Epidermal melanocyte (primary cell): ENCODE measurements at regions not wholly inside any gene's neighbourhood (a gene's known extent, or its start where the extent isn't known, plus 50 kb on each side); places are given as distances from the start of the nearest gene placed in this dataset.

Experiments used
- DNase-seq: peaks from one replicate; pipeline ENCODE4 v3.0.0; 2011; ENCODE audit warnings: low spot score; ENCODE audit not compliant: insufficient read length

DNA sequence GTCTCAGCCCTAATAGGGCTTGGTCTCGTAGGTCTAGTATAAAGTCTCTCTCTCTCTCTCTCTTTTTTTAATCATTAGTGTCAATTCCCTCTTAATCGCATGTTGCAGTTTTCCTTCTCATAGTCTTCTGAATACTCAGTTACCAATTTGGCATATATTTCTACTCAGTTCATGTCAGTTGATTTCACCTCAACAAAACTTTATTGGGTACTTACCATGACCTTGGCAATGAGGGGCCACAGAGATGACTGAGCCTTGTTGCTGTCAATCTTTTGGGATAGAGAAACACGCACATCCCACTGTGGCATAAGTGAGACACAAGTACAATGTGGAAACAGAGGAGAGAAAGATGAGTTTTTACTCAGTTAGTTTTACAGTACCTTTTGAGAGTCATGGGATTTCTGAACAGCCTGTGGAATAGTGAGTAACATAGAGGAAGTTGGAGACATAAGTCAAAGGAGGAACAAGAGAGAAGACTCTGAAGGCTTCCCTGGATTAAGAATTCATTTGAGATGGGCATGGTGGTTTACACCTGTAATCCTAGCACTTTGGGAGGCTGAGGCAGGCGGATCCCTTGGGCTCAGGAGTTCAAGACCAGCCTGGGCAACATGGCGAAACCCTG lies 150.2 kb upstream of the CBLB start:
- DNase-seq = no peak

DNA sequence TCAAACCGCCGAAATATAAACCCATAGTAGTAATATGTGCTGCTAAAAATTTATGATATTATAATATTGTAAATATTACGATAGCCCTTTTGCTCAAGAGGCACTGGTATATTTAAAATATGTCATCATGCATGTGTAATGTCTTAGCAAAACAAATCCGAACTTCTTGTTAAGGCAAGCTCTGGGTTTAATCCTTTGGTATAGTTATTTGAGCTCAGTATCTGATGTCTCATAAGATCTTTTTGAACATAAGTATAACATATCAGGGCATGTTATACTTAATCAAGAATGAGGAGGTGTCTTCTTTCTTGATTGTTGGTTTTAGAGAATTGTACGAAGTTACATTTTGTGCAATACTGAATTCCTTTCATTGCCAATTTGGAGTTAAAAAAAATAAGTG lies 154.1 kb upstream of the CBLB start:
- DNase-seq = no peak

DNA sequence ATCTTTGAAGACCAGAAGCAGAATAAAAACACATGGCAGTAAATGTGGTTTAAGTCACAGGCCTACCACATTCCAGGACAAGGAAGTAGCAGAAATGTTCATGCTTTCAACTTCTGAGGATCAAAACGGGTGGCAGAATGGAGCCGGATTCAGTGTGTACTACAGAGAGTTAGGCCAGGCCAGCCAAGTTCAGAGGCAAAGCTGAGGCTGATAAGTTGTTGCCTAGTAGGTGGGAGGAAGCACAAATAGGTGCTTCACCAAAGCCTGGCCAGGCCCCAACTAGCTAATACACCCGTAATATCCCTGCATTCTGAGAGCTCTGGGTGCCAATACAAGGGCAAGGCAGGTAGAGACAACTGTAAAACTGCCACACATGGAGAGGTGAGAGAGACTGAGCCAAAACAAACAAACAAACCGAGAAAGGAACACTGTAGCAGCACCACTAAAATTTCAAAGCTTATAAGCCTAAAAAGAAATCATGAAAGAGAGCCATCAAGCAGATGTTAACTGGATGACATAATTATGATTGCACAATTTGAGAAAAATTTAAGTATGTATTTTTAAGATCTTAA lies 156.4 kb upstream of the CBLB start:
- DNase-seq = no peak

GRCh38 chr3:106029954-106030626 lies 161.3 kb upstream of the CBLB start:
- DNase-seq = no peak

DNA sequence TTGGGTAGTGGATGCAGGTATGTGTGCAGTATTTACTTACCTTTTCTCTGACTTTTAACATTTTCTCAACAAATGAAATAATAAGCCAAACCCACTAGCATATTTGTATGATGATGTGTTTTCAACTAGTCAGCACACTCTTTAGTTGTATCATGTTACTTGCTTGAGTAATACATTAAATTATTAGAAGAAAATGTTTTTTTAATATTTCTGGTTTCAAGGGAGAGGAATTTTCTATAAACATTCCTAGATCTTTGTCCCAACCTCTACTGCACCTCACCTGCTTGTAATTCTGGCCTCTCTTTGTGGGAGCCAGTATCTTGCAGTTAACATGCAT lies 161.8 kb upstream of the CBLB start:
- DNase-seq = no peak

GRCh38 chr3:106032479-106032878 lies 163.7 kb upstream of the CBLB start:
- DNase-seq = no peak

DNA sequence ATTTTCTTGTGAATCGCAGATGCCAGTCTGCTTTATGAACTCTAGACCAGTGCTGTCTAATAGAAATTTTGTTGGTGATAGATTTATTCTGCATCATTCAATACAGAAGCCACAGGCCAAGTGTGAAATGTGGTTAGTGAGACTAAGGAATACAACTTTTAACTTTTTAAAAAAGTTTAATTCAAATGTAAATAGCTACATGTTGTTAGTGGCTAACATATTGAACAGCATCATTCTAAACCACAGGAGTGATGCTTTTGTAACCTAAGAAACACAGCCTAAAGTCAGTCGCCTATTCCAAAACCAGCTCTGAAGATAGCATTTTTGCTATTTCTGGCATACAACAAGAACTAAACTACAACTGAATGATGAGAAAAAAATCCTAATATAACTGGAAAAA lies 164.8 kb upstream of the CBLB start:
- DNase-seq = no peak

DNA sequence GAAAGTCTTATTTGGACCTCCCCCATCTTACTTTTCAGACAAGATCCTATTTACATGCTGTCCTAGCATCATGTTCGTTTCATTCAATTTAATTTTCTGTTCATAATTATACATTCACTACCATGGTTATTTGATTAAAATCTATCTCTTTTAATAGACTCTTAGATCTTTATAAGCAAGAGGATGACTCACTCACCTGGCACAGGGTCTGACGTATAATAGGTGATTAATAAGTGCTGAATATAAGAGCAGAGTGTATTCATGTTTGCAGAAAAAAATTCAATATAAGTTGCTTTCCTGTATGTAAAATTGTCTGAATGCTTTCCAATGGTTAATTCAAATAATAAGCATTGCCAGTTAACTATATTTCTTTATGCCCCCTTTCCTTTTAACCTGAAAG lies 165.5 kb upstream of the CBLB start:
- no peak for DNase-seq

DNA sequence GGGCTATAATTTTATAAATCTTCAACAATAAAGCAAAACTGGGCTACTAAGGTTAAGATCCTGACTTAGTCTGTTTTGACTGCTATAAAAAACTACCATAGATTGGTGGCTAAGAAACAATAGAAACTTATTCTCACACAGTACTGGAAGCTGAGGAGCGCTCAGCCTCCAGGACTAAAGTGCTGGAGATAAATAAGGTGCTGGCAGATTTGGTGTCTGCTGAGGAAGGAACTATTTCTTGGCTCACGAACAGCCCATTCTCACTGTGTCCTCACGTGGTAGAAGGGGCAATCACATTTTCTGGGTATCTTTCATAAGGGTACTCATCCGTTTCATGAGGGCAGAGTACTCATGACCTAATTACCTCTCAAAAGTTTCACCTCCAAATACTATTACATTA lies 166.8 kb upstream of the CBLB start:
- no peak for DNase-seq

DNA sequence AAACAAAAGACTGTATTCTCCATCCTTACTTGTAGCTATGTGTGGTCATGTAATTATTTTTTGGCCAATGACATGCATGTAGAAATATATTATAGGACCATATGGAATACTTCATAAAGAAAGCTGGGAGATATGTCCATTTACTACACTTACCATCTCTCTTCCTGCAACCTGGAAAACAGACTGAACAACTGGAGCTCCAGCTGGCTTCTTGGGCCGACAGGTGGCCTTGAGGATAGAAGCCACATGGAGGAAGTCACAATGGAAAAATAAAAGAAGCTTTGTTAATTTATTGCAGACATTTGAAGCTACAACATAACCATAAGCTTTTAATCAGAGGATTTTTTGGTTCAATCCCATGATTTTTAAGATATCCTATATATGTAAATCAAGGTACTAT lies 167.9 kb upstream of the CBLB start:
- DNase-seq = no peak

DNA sequence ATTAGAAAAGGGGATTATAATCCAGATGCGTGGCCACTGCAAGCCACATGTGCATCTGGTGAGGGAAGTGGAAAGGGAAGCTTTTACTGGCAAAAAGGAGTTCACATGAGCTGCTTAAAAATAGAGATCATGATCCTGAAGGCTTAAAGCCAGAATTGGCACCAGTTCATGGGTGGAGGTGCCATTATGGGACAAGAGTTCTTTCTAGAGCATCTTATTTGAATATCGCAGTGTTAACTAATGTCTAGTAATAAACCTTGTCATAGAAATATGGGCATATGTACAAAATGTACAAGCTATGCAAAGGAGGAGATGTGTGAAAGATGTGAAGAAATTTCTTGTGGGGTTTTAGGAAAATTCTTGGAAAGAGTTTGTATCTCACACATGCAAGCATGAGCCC lies 178.4 kb upstream of the CBLB start:
- DNase-seq = no peak

DNA sequence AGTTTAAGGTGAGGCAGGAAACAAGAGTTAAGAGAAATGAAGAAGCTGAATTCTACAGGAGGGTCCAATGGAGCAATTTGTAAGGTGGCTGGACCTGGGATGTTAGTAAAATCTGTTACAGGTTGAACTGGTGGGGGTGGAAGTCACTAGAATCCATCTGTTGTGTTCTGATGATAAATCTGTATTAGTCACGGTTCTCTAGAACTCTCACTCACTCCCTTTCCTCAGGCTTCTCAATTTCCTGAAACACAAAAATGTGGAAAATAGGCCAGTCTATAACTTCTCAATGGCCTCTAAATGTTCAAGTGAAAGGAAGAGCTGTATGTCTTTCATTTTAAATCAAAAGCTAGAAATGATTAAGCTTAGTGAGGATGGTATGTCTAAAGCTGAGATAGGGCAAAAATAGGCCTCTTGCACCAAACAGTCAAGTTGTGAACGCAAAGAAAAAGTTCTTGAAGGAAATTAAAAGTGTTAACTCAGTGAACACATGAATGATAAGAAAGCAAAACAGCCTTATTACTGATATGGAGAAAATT lies 180.2 kb upstream of the CBLB start:
- DNase-seq = no peak

- no peak for DNase-seq
These were observed 181.0 kb upstream of the CBLB start for GRCh38 chr3:106049821-106050220.

- no peak for DNase-seq
These were observed 188.1 kb upstream of the CBLB start for GRCh38 chr3:106056931-106057330.

- no peak for DNase-seq
These were observed 189.7 kb upstream of the CBLB start for GRCh38 chr3:106058475-106058874.

- DNase-seq = no peak
These were observed 191.2 kb upstream of the CBLB start for GRCh38 chr3:106059953-106060517.

DNA sequence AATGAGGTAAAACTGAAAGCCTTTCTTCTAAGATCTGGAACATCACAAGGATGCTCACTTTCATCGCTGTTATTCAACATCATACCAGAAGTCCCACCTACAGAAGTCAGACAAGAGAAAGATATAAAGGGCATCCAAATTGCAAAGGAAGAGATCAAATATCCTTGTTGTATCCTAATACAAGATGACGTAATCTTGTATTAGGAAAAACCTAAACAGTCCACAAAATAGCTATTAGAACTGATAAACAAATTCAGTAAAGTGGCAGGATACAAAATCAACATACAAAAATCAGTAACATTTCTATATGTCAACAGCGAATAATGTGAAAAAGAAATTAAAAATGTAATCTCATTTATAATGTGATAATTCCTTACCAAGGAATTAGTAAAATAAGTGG lies 195.1 kb upstream of the CBLB start:
- DNase-seq = no peak

GRCh38 chr3:106065831-106066230 lies 197.0 kb upstream of the CBLB start:
- DNase-seq = no peak

- no peak for DNase-seq
These were observed 198.9 kb upstream of the CBLB start for GRCh38 chr3:106067711-106068110.

GRCh38 chr3:106068381-106068780 lies 199.6 kb upstream of the CBLB start:
- no peak for DNase-seq

DNA sequence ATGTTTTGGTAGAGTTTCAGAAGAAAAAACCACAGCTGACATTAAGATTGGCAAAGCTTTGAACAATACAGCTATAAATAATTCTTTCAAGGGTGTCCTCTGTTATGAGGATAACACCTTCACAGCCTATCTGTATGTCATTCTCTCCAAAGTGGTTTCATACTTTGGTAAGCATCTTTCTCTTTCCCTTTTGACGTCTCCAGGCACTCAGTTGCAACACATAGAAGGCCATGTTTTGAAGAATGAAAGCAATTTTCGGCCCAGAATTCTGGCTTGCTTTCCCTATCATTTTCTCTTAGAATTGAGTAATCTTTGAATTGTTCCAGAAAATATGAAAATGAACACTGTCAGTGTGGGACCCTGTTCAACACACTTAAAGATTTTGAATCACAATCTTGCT lies 200.0 kb upstream of the CBLB start:
- no peak for DNase-seq

- DNase-seq = no peak
These were observed 201.4 kb upstream of the CBLB start for GRCh38 chr3:106070187-106070586.

GRCh38 chr3:106071306-106071705 lies 202.5 kb upstream of the CBLB start:
- DNase-seq = no peak
